ENCODE measurements at regions not wholly inside any gene's neighbourhood (a gene's known extent, or its start where the extent isn't known, plus 50 kb on each side); places are given as distances from the start of the nearest gene placed in this dataset.

DNA sequence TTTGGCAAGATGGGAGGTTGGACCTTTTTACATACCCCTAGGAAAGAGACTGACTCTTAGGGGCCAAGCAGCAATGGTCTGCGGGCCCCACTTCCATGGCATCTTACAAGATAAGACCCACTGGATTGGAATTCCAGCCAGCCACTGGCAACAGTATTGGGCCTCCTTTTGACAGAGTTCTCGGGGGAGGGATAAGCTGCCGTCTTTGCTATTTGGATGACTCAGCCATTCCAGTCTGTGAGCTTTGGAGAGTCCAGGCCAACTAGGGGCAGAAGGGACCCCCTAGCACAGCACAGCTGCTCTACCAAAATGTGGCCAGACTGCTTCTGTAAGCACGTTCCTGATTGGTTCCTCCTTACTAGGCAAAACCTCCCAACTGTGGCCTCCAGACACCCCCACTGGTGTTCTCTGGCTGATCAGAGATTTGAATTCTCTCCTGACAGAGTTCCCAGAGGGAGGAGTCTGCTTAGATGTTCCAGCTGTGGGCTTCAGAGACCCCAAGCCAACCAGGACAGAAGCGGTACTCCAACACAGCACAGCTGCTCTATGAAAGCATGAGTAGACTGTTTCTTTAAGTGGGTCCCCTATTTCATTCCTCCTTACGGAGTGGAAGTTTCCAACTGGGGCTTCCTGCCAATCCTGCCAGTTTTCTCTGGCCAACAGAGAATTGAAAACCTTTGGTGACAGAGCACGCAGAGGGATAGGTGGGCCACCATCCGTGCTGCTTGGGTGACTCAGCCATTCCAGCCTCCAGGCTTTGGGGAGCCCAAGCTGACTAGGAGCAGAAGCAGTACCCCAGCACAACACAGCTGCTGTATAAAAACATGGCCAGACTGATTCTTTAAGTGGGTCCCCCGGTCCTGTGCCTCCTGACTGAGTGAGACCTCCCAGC, 672.1 kb upstream of the RIOK2 start:
- DNase-seq: no peak

DNA sequence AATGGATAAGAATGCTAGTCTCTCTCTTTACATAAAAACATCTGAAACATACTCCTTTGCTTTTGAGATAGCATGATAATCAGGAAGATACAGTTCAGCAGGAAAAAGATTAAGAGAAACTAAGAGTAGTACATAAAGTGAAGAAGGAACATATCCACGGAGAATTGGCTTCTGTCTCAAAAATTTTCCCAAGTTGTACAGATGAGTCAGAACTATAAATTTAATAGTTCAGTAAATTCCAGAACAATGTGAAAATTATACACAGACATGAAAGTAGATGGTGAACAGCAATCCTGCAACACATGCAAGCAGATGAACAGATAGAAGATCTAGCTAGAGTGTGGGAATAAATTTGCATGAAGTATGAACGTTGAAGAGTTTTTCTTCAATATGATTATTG, 691.4 kb upstream of the RIOK2 start:
- no peak for DNase-seq

- DNase-seq: no peak
These were observed 693.2 kb upstream of the RIOK2 start for GRCh38 chr5:97876272-97876671.

DNA sequence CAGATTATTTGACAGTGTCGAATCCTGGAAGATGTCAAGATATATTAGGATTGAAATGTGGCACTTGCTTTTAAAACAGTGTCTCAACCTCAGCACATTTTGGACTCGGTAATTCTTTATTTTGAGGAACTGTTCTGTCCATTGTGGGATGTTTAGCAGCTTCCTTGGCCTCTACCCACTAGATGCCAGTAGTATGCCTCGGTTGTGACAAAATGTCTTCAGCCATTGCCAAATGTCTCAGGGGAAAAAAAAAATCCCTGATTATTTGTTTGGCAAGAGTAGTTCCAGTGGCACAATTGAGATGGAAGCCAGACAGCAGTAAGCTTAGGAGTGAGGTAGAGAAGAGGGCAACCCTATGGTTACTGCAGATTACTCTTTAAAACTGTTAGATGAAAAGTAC, 694.5 kb upstream of the RIOK2 start:
- DNase-seq: no peak

DNA sequence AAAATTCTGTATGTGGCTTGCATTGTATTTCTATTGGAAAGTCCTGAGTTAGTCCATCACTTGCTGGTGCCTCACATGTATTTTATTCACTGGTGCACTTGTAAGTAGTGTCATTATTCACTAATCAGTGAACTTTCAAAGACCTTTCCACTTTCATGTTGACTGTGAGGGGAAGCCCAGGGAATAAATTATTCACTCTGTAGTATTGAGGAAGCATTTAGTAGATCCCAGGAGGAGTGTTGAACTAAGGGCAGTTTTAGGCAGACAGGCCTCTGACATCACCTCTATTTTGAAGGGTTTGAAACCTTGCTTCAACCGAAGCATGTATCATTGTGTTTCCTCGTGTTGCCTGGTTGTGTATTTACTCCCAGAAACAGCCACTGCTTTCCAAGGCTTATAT, 705.4 kb upstream of the RIOK2 start:
- no peak for DNase-seq

- DNase-seq: no peak
These were observed 708.9 kb upstream of the RIOK2 start for GRCh38 chr5:97891971-97892370.

DNA sequence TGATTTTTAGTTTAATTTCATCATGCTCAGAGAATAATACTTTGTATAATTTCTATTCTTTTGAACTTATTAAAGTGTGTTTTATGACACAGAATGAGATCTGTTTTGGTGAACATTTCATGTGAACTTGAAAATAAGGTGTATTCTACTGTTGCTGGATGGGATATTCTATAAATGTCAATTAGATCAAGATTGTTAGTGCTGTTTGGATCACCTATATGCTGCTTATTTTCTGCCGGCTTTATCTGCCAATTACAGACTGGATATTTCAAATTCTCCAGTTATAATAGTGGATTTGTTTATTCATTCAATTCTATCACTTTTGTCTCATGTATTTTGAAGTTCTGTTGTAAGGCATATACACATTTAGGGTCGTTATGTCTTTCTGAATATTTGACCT, 720.7 kb upstream of the RIOK2 start:
- DNase-seq: no peak

DNA sequence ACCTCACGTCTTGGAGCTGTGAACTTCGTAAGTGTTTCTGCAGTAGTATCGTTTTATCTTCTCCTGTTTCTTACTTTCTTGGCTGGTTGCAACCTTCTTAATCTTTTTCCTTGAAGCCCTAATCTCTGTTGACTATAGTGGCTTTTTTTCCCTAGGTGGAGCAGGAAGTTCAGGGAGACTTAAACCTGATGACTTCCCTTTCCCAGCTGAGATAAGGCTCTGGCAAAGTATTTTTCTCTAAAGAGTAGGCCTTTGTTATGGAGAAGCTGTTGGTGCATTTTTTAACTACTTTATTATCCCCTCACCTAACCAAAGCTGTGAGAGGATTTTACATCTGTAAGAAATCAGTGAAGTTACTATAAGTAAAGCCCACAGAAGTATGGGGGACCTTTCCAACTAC, 723.1 kb upstream of the RIOK2 start:
- DNase-seq: no peak

- no peak for DNase-seq
These were observed 724.8 kb upstream of the RIOK2 start for GRCh38 chr5:97907646-97908400.

- no peak for DNase-seq
These were observed 726.5 kb upstream of the RIOK2 start for GRCh38 chr5:97909541-97909940.

DNA sequence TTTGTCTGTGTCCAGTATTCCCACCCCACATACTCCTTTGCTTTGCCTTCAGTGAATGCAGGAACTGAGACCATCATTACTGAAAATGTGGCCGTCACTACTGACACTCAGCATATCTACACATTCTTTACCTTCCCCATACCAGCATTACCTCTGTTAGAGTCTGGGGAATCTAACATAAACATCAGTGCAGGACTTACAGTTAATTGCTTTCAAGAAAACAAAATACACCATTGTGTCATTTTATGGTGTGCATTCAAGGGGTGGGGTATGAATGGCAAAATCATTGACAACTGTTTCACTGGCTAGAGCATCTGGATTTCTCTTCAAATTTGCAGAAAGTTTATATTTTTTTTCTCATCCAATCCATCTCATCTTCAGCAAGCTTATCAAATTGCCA, 731.4 kb upstream of the RIOK2 start:
- no peak for DNase-seq

DNA sequence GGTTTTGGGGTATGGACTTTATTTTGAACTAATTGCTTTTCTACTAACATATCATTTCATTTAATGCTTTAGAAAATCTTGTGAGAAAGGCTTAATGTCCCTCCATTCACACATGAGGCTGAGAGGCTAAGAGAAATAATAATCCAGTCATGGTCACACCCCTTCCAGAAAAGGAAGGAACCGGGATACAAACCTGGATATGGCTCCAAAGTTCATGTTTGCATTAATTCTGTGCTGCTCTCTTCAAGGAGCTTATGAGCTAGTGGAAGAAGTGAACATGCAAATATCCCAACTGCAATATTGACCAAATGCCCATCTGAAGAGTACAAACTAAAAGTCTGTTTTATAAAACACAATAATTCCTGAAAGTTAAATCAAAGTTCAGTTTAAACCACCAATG, 732.1 kb upstream of the RIOK2 start:
- no peak for DNase-seq

- no peak for DNase-seq
These were observed 735.0 kb upstream of the RIOK2 start for GRCh38 chr5:97918057-97918456.

GRCh38 chr5:97918620-97919019, 735.6 kb upstream of the RIOK2 start:
- DNase-seq: no peak

GRCh38 chr5:97919719-97920118, 736.7 kb upstream of the RIOK2 start:
- no peak for DNase-seq

GRCh38 chr5:97922776-97923175, 739.7 kb upstream of the RIOK2 start:
- no peak for DNase-seq

DNA sequence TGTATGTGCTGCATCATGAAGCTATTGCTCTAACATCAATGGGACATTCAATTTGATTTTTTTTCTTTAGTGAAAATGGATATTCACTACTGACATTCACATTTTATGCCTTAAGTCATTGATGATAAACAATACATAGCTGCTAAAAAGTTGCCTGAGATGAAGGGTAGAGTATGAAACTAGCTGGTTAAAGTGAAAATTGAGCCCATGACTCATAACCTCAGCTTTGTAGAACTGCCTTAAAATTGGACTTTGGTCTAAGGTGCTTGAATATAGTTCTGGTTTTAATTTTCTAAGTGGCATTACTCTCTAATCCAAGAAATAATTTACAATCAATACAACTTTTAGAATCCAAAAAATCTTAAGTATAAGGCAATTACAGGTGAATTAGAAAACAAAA, 740.4 kb upstream of the RIOK2 start:
- DNase-seq: no peak

- no peak for DNase-seq
These were observed 741.0 kb upstream of the RIOK2 start for GRCh38 chr5:97923997-97924396.

DNA sequence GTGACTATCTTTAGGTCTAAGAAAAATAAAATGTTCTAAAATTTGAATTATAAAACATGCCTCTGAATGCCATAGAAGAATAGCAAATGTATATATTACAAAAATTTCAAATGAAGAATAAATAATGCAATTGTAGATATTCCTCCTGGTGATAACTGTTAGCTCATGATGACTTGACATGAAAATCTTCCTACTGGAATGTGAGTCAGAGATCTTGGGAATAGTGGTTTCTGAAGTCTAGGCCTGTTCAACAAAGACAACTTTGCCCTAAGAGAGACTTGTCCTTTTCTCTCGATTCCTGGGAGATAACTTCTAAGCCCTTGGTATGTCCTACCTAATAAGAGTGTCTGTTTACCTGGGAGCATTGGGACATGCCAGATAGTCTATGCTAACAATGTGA, 746.3 kb upstream of the RIOK2 start:
- no peak for DNase-seq

- DNase-seq: no peak
These were observed 748.8 kb upstream of the RIOK2 start for GRCh38 chr5:97931829-97932228.

DNA sequence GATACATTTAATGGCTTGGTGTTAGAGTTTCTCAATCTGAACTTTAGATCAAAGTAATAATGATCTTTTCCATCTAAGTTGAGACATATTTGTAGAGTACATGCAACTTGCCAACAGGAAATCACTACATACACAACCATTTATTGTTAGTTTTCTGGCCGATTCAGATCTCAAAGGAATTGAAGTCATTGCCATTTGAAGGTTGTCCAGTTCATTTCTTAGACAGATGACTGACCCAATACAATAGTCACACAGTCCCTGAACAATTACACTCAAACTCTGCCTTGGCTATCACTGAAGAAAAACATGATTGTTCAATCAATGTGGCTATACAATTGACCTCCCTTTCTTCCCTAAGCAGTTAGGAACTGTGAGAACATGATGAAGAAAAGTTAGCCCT, 753.2 kb upstream of the RIOK2 start:
- DNase-seq: no peak

- DNase-seq: no peak
These were observed 754.8 kb upstream of the RIOK2 start for GRCh38 chr5:97937846-97938245.

GRCh38 chr5:97943036-97943435, 760.0 kb upstream of the RIOK2 start:
- DNase-seq: no peak

DNA sequence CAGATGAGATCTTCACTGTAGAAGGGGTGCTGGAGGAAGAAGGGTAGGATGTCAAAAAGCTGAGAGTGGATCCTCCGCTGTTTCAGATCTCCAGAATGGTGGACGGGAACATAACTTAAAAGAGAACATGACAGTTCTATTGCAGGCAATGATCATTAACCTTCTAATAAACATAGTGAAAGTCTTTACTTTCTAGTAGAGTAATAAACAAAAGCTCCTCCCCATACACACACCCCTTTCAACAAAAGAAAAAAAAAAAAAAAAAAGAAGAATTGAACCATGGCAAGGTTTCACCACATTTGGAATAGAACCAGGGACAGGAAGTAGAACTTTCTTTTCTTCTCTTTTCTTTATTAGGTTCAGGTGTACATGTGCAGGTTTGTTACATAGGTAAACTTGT, 768.1 kb upstream of the RIOK2 start:
- DNase-seq: no peak

DNA sequence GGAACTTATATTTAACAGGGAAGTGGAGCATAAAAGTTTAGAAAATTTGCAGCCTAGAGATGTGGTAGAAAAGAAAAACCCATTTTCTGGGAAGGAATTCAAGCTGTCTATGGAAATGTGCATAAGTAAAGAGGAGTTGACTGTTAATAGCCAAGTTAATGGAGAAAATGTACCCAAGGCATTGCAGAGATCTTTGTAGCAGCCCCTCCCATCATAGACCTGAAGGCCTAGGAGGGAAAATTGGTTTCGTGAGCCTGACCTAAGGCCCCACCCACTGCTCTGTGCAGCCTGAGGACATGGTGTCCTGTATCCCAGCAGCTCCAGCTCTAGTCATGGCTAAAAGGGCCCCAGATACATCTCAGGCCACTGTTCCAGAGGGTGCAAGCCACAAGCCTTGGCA, 772.4 kb upstream of the RIOK2 start:
- no peak for DNase-seq
